HK-2 (cell line): ENCODE measurements at regions not wholly inside any gene's neighbourhood (a gene's known extent, or its start where the extent isn't known, plus 50 kb on each side); places are given as distances from the start of the nearest gene placed in this dataset.
A peak's percentile ranks its signal among the peaks of the same experiment; 100 is the strongest.

Experiments used
- DNase-seq: peaks from one replicate; pipeline ENCODE4 v3.0.0-alpha.2; 2018; ENCODE audit not compliant: unreplicated experiment

- no peak for DNase-seq
These were observed 290.2 kb downstream of the SOX4 start for GRCh38 chr6:21883595-21884328.

DNA sequence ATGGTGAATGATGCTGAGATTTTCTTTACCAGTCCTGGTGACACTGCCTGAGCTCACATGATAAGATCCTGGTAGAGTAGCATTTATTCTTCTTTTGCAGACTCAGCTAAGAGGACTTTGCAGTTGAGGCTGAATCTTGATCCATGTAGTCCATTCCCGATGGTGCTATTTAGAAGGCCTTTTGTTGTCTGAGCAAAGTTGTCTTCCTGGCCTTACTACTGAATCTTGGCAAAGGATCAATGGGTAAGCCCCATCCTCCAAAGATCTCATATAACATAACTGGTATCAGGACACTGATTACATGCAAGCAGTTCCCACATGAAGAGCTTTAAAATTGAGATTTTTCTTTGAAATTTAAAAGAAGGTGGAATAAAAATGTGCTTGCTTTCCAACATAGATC, 291.6 kb downstream of the SOX4 start:
- DNase-seq, result no peak

DNA sequence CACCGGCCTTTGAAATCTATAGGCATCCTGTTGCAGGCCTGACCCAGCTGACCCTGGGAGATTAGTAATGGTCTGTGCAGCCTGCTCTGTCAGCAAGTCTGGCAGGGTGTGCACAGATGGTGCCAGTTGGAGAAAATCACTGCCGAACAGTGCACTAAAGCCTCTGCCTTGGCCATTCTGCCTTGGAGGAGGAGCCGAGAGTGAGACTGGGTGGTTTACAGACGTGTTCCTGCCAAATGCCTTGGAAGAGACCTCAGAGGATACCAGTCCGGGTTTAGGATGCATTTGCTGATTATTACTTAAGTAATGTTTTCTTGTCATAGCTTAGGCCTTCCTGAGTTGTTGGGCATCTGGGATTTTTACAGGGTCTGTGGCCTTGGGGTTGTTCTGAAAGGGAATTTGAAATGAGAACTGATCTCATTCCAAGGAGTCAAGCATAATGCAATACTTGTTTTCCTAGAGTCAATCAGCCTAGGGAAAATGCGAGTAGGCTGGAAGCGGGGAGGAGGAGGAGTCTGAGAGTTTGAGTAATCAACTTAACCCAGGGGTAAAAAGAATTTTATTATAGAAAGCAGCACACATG, 292.1 kb downstream of the SOX4 start:
- DNase-seq, result peak; percentile 76

- peak; percentile 37 for DNase-seq
These were observed 293.1 kb downstream of the SOX4 start for GRCh38 chr6:21886542-21887151.

DNA sequence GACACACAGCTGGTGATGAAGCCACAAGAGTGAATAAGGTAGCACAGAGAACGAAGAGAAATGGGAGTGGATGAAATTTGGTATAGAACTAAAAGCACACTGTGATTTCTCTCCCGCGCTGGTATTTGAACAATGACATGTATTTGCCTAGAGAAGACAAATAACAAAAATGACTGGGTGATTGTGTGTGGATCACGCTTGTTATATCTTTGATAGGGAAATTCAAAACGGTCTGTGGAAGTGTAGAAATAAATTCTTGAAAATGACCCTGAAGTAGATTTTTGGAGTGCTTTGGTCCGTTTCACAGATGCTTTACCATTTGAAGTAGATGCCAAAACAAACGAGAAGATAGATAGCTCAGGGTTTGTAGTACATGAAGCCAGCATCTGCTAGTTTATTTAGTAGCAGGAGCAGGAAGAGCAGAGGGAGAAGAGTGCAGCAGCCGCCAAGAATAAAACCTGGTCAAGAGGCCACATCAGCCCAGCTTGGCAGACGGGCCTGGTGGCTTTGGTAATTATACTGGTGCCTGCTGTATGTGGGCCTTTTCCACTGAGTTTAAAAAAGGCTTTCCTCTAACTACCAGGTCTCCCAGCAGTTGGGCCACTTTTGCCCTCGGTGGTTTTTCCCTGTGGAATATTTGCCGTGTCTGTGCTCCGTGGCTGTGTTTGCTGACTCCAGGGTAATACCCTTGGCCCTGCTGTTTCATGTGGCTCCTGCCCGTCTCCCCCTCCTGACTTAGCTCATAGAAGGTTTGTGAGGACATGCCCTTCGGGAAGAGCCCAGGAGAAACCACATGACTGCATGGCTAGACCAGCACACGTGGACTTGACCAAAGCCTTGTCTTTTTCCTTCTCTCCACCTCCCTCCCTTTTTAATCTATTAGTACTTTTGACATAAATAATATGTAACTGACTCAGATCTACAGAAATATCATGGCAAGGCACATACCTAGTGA, 294.0 kb downstream of the SOX4 start:
- DNase-seq, result peak; percentile 52

GRCh38 chr6:21891080-21891479, 297.5 kb downstream of the SOX4 start:
- DNase-seq, result no peak

- DNase-seq, result no peak
These were observed 300.2 kb downstream of the SOX4 start for GRCh38 chr6:21893793-21894192.

DNA sequence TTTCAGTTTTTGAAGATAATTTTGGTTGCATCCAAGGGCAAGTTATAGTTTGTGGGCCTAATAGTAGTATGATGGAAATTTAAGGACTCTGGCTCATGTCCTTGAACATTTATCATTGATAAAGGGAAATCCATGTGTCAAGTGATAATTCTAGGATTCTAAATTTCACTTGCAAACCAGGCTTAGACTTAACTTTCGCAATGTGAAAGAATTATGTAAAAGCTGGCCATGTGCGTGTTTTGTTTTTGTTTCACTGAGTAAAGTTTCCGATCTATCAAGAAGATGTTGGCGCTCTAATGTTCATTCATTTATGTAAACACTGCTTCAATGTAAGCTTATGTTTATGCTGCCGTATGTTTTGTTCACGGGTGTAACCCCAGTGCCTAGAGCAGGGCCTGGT, 302.0 kb downstream of the SOX4 start:
- DNase-seq, result no peak

- no peak for DNase-seq
These were observed 304.7 kb downstream of the SOX4 start for GRCh38 chr6:21898107-21898796.

DNA sequence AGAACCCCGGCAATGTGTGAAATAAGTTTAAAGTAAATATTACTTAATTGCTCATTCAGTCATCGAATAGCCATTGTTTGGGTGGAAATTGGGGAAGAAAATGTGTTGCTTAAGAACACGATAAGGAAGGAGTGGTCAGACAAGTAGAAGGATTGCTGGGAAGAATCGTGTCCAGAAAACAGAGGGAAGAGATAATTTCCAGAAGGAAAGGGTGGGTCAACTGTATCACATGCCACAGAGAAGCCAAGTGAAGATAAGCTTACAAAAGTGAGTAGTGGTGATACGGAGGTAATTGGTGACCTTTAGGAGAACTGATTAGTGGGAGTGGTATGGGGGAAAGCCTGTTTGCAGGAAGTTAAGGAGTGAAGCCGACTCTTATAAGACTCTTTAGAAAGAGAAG, 306.2 kb downstream of the SOX4 start:
- DNase-seq, result no peak

DNA sequence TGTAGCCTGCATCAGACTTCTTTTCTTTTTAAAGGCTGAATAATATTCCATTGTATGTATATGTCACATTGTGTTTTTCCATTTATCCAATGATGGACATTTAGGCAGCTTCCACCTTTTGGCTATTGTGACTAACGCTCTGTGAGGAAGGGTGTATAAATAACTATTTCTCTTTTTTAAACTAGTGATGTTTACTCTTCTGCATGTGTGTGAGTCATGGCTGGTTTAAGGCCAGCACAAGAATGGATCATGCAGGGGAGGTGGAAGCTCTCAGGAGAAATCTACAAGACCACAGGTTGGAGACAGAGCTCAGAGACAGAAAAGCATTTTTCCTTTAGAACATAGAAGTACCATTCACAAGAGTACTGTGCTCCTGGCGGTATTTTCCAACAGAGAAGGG, 307.2 kb downstream of the SOX4 start:
- DNase-seq, result no peak

- no peak for DNase-seq
These were observed 309.1 kb downstream of the SOX4 start for GRCh38 chr6:21902628-21903169.

DNA sequence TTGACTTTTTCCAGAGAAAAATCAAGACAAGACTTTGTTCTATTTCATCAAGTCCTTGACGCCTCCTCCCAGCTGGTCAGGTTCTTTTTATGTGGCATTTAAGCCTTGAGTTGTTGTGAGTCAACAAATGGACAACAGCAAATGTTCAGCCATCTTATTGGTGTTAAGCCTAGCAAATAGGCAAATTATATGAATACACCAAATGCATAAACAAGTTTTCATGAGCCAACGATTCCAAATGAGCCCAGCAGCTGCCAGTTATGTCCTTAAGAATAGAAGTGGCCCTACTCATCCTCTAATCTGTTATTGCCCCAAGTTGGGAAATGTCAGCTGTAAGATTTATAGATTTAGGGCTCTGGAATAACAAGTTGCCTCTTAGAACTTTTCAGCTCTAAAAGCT, 312.0 kb downstream of the SOX4 start:
- DNase-seq, result no peak

GRCh38 chr6:21906826-21907225, 313.3 kb downstream of the SOX4 start:
- DNase-seq, result no peak

- DNase-seq, result no peak
These were observed 313.7 kb downstream of the SOX4 start for GRCh38 chr6:21907291-21907690.

DNA sequence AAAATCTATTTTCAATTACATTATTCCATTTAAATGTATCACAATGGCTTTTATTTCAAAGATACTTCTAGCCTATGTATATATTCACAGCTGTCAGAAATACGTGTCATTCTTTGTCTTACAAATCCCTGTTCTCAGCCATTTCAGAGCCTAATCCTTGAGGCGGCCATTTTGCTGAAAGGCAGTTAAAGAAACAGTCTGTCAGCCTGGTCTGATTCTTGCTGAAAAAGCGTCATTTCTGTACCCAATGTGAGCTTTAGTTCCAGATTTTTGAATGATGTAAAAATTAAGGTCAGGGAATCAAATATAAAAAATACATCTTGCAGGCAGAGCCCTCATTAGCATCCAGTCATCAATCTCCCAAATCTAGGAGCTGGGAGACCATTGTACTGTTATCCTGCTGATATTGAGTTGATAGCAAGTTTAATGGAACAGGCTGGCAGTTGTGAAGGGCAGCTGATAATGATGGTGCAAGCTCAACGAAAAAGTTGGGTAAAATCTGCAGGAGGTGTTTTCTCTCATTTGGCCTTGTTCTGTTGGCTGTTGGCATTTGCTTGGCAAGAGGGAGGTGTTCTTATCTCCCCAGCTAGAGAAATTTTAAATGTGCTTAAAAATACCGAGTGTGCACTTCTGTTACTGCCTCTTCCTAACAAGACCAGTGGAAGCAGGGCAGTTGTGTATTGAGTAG, 314.8 kb downstream of the SOX4 start:
- DNase-seq, result no peak

DNA sequence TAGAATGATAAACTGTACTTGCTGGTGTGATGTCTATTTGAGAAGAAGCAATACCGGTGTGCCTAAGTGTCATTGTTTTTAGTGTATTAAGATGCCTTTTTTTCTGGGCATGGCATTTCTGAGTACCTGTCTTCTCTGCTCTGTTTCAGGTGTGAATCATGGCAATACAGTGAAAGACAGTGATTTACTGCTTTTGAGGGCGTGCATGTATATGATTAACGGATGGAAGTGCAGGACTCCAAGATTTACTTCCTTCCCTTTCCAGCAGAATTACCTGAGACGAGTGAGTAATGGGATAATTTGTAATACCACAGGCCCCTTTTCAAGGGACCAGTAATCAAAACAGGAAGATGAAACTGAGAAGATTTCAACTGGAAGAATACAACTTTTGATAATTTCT, 315.8 kb downstream of the SOX4 start:
- no peak for DNase-seq

DNA sequence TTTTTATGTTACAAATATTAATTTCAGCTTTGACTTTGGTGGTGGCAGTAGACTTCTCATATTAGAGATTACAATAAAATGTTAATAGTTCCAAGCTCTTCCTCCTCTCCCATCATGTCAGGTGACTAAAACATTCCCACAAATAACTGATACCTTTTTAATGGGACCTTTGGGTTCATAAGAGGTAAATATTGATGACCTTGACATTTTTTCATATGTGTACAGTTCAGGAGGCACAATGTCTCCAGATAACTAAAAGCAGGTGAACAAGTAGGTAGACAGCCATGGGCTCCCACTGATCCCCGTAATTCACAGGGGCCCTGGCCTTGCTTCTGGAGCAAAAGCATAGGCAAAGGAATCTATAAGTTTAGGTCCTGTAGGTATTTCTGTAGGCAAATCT, 317.7 kb downstream of the SOX4 start:
- DNase-seq, result no peak

DNA sequence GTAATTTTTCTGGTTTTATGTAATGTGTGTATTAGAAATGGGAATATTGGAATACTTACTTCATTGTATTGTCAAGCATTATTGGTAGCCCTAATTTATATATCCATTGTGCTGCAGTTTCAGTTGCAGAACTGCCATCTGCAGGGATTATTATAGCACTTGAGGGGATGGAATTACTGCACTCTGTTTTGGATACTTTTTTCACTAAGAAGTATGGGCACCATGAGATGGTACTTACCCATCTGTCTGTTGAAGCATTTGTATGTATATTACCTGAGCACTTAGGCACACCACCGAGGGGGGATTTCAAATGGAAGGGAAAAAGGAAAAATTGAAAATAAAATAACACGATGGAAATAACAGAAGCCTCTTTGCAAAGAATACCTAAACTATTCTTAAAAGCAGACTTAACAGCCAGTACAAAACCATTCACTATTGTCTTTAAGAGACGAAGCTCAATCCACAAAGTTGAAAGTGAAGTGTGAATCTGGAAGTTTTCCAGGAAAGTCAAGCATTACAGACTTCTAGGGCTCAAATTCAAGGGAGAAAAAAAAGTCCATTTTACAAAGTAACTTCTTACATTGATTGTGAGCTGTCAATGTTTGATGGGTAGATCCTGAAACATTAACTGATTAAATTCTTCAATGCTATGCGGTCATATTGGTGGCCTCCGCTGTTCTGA, 318.7 kb downstream of the SOX4 start:
- no peak for DNase-seq
